GM19023 (cell line): ENCODE measurements at regions not wholly inside any gene's neighbourhood (a gene's known extent, or its start where the extent isn't known, plus 50 kb on each side); places are given as distances from the start of the nearest gene placed in this dataset.

ENCODE experiments used
- ATAC-seq: cut with Tn5 transposase; IDR thresholded peaks from one replicate; pipeline ENCODE4 v1.9.1; 2021; ENCODE audit warnings: mild to moderate bottlenecking, moderate library complexity; ENCODE audit not compliant: unreplicated experiment

- ATAC-seq = no peak
Measured at GRCh38 chr3:72054976-72055375, 270.0 kb upstream of the PROK2 start.

GRCh38 chr3:72052841-72053409 is 268.0 kb upstream of the PROK2 start:
- no peak for ATAC-seq

DNA sequence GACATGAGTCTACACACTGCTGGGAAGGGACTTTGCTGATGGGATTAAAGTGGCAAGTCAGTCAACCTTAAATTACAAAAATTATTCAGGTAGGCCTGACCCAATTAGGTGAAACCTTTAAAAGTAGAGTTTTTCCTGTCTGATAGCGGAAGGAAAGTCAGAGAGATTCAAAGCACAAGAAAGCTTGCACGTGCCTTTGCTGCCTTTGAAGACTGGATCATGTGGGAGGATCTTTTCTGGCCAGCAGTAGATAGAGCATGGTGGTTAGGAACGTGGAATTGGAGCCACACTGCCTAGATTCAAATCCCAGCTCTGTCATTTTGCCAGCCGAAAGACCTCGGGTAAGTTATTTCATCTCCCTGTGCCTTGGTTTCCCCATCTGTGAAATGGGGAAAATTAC is 265.8 kb upstream of the PROK2 start:
- ATAC-seq = no peak

DNA sequence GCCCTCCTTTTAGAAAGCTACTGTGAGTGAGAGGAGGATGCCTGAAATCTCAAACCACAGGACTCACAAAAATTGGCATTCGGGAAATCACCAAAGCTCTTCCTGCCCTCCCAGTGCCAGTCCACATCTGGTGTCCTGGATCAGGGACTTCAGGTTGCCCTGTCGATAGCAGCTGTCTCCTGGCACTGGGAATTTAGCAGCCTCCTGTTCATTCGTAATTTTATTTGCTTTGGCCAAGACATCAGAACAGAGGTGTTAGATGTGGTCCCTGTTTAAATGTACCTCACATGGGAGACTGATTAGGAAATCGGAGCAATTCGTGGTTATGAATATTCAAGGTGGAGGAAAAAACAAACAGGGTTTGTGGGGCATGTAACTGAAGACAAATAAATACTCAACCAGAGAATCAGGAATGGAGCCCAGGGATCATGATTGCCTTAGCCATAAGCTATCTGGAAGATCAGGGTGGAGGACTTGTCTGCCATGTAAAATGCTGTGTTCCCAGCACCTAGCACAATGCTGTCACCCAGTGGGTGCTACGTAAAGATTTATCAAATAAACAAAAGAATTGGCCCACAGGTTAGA is 265.2 kb upstream of the PROK2 start:
- no peak for ATAC-seq

DNA sequence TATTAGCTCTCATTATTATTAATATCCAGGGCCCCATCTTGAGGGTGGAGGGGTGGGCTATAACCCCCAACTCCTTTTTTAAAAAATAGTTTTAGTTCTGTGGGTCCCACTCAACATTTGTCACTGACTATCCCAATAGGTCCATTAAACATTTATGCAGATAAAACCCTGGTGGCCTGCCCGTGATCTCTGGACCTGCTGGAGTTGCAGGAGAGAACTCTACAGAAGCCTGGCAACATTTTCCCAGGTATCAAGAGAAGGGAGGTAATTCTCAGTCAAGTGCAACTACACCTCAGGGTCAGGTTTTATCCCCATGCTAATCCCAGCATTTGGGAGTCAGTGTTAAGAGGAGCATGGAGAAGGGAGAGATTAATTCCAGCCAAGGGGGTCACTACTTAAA is 264.4 kb upstream of the PROK2 start:
- ATAC-seq = no peak

DNA sequence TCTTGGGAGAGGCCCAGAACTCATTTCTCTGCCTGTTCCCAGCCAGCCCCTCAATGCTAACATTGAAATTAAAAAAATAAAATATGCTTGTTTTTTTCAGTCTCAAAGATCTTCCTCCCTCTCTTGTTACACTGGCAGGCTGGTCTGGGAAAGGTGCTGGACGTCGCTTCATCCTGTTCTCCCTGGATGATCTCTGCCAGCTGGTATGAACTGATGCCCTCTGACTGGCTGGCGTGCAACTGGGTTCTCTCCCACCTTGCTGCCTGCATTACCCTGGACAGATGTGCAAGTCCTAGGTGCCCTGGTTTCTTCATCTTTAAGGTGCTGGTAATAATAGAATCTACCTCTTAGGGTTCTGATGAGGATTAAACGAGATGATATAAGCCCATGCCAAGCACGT is 263.9 kb upstream of the PROK2 start:
- no peak for ATAC-seq

DNA sequence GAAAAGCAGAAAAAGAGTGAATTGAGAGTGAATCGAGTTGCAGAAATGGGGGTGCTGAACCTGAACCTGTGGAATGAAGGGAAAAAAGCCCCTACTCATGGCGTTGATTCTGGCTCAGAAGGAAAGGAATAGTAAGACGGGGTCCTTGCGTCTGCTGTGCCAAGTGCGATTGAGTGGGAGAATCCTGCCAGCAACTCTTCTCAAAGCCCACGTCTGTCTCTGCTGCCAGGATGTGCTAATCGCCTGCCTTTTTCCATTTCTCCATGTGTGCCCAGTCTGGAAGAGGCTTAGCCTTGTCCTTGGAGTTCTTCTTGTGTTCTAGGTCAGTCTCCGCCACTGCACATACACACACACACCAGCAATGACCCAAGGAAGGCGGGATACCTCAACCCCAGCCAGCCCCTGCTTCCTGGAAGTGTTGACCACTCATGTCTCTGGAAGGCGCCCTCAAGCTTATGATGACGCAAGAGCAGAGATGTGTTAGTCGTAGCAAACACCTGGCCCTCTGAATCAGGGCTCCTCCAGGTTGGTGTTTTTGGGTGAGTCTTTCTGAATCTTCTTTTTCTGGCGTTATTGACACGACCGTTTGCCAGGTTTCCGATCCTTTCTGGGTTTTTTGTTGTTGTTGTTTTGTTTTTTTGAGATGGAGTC is 262.4 kb upstream of the PROK2 start:
- no peak for ATAC-seq

DNA sequence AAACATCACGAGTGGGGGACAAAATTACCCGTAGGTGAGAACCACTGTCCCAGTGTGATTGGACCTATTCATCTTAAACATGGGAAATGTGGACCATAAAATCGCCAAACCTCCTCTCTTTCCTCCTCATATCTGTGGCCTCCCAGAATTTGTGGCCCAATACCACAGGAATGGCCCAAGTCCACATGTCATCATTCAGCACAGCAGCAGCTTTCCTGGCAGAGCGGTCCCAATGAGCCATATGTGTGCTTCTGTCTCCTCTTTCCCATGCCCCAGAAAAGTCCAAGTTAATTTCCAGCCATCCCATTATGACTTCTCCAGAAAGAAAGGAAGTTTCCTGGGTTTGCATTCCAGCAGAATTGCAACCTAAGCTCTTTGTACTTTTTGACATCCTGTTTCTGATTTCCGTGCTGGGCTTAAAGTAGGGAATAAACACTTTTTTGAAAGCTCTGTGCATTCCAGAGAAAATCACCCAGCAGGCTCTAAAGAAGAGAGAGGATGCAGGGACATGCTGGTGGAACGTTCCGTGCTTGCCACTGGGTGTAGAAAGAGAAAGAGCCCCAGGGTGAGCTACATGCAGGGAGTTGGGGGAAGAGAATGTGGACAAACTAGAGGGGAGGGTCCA is 259.4 kb upstream of the PROK2 start:
- no peak for ATAC-seq

DNA sequence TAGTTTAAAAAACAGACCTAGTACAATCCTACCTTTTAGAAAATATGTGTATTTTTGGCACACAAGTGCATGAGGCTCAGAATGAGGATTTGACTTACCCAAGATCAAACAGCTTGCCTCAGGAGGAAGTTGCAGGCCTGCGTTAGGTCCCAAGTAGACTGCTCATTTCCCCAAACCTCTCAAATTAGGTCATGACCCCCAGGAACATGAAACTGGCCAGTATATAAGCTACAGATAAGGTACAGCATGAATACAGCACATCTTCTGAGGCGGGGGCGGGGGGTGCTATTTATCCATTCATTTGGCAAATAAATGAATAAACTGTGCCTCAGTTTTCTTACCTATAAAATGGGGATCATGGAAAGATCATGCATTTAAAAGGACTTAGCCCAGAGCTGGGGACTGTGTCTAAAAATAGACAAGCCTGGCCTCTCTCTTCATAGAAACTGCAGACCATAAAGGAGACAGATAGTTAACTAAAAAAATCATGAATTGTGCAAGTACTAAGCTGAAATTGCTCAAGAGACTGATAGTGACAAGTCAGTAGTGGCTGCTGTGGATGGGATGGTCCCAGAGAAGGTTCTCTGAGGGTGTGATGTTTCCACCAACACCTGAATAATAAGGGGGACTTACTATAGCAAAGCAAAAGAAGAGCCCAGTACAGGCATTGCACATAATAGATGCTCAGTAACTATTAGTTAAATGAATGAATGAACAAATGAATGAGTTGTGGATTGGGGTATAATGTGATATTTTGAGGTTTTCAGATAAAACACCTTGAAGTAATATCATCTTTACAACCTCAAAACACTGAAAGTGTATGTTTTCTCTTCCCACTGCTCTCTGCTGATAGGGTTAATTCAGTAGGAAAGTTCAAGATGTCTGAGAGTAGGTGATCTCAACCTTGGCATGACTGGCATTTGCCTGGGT is 258.5 kb upstream of the PROK2 start:
- ATAC-seq = no peak

DNA sequence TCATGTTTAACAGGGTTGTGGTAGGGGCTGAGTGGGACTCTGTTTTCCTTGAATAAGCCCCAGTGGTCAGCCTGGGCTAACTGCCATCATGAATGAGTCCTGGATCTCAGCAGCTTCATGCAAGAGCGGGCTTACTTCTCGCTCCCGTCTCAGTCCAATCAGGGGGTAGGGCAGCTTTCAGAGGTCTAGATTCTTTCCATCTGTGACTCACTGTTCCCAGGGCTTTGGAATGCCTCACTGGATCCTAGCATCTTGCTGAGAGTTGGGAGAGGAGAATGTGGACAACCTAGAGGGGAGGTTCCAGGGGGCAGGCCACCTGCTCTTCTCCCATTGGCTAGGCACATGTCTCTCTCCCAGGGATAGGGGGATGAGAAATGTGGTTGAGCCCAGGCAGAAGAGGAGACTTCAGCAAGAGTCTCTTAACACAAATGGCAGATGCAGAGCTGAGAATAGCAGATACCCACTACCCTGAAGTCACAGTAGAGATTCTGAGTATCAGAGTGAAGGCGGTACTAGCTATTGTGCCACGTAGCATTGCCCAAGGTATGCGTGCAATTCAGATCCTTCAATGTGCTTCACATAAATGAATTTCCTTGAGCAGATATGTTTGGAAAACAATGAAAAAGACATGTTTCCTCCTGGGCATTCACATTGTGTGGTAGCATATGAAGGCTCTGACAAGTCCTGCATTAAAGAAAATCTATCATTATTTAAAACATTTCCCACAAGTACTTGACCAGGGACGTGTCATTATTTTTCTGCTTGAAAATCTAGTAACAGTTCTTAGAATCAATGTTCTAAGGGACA is 257.7 kb upstream of the PROK2 start:
- no peak for ATAC-seq

DNA sequence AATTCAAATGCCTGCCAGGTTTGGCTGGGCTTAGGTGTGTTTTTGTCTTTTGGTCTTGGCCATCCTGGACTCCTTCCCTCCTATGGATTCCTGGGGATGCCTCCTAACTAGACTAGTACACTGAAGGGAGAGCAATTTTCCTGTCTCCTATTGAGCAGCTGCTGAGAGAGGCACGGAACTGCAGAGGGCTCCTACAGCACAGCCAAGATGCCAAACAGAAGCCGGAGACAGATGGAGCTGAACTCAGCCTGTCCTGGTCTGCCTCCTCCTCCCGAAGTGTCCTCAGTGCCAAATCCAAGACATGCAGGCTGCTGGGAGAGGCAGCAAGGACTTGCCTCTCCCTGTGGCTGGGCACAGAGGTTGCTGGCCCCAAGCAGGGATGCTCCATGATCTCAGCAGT is 256.6 kb upstream of the PROK2 start:
- no peak for ATAC-seq

GRCh38 chr3:72041076-72041475 is 256.1 kb upstream of the PROK2 start:
- ATAC-seq = no peak

DNA sequence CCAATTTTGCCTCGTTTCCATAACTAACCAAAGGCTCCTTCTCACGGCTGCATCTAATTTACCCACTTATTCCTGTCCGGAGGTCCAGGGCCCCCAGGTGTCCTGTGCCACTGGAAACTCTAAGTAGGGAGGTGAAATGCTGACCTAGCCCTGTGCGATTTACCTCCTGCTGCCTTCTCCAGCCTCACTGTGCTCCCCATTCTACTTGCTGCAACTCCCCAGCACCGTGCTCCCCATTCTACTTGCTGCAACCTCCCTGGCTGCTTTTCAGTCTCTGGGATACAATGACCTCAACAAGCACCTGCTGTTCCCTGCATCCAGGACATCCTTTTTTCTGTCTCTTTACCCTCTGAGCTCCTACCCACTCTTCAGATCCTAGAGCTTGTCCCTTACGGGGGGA is 254.7 kb upstream of the PROK2 start:
- ATAC-seq = no peak

DNA sequence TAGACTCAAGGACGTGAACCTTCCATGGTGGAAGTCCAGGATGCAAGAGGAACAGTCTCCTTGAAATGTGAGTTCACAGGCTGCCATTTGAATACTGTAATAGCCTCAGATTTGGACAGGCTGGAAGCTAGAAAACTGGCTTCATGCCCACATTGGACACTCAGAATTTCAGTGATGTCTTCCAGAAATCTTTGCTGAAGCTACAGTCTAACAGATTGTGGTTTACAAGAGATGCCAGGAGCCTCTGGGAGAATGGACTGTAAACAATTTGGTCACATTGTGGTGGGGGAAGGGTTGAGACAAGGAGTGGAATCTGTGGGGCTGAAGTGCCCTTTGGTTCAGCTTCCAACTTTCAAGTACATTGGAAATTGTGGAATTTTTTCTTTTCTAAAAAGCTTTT is 252.0 kb upstream of the PROK2 start:
- no peak for ATAC-seq

DNA sequence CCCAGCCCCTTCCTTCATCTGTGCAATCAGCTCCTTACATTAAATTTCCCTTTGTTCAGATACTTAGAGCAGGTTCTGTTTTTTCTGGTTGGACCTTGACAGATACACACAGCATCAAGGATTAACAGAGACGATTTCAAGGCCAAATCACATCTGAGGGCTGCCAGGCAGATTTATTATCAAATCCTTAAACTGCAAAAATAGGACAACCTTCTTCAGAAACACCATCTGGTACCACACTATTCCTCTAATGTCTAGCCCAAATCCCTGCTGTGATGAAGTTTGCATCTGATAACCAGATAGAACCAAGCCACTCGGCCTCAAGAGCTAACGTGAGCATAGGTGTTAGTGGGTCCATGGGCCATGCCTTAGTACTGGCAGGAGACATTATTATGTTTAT is 250.7 kb upstream of the PROK2 start:
- no peak for ATAC-seq

DNA sequence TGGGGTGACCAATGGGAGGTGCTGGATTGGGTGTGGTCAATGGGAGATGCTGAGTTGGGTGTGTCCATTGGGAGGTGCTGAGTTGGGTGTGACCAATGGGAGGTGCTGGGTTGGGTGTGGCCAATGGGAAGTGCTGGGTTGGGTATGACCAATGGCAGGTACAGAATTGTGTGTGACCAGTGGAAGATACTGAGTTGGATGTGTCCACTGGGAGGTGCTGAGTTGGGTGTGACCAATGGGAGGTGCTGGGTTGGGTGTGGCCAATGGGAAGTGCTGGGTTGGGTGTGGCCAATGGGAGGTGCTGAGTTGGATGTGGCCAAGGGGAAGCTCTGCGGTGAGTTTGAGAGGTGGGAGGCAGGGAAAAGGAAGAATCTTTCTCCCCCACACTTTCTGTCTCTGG is 250.0 kb upstream of the PROK2 start:
- no peak for ATAC-seq

DNA sequence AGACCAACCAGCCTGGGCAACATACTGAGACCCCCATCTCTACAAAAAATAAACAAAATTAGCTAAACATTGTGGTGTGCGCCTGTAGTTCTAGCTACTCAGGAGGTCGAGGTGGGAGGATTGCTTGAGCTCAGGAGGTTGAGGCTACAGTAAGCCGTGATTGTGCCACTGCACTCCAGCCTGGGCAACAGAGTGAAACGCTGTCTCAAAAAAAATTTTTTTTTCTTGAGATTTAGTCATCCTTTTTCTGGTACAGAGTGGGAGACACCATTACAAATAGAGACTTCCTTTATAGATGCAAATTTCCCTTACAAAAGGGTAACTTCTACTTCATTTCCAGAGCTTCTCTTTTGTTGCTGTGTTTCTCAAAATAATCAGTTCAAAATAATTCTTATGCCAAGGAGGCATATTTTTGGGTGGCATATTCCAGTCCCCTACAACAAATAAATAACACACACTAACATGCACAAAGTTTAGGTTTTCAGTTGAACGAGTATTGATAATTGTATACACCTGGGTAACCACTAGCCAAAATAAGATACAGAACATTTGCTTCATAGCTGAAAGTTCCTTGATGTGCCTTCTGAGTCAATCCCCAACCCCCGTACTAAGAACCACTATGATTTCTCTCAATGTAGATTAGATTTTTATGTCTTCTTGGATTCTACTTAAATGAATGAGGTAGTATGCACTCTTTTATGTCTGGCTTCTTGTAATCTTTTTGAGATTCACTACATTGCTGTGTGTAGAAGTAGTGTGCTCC is 248.9 kb upstream of the PROK2 start:
- ATAC-seq = no peak

DNA sequence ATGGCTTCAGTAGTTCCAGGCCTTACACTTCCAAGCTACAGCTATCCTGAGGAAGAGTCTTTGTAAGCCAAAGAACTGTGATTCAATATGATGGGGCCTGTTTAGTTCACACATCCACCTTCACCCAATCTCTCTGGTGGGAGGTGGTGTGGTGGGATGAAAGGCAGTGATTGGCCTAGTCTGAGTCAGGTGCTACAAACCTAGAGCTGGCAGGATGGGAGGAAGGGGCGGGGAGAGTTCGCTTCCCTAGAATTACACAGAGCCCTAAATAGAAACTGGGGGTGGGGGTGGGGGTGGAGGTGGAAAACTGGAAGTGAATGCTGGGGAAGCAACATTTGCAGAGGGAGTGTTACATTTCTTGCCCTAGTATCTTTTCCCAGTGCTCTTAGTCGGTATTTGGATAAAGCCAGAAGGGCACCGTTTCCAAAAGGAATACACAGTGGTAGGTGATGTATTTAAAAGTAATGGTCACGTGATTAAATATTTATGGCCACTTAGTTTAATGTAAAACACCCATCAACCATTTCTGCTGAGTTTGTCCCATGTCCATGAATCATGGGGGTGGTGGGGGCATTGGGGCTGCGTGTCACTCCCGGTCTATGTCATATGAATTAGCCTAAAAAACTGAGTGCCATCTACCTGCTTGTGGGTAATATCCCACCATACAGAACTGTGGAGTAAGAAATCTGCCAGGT is 247.6 kb upstream of the PROK2 start:
- no peak for ATAC-seq

- ATAC-seq = no peak
Measured at GRCh38 chr3:72031581-72031980, 246.6 kb upstream of the PROK2 start.
